ENCODE measurements at regions not wholly inside any gene's neighbourhood (a gene's known extent, or its start where the extent isn't known, plus 50 kb on each side); places are given as distances from the start of the nearest gene placed in this dataset.
"Not testable (repeated sequence)": the region's sequence is repeated elsewhere in the genome, so short reads cannot be mapped to it uniquely, and the experiment has no call there.

GRCh38 chr6:139520321-139520768 is 145.9 kb upstream of the CITED2 start:
- no peaks in the 10 kb centered on the region for H3K27me3 ChIP-seq (ENCODE audit: control insufficient read depth in 2 of 2, insufficient read depth in 1 of 2, low read length in 1 of 2)
- H3K4me3 ChIP-seq (ENCODE audit: low read length in 2 of 2): no peak overlapping the region
- no peak for DNase-seq (ENCODE audit: low read depth in 6 of 9, low spot score in 9 of 9)
- H3K9me3 ChIP-seq (ENCODE audit: control insufficient read depth in 2 of 2, insufficient read depth in 1 of 2, low read length in 1 of 2): no peaks in the 10 kb centered on the region
- no peaks in the 10 kb centered on the region for H3K36me3 ChIP-seq (ENCODE audit: control insufficient read depth in 2 of 2, insufficient read depth in 2 of 2, low read length in 1 of 2)
- no peak overlapping the region for H3K27ac ChIP-seq (ENCODE audit: low read depth in 1 of 2, low read length in 1 of 2)
- H3K4me1 ChIP-seq (ENCODE audit: control insufficient read depth in 2 of 2, insufficient read depth in 2 of 2, low read length in 2 of 2): no peaks in the 10 kb centered on the region
- WGBS: 97% methylated on average over 3 of the region's 3 CpGs

GRCh38 chr6:139519571-139520031 is 145.2 kb upstream of the CITED2 start:
- Histone ChIP-seq H3K4me1 (ENCODE audit: control insufficient read depth in 2 of 2, insufficient read depth in 2 of 2, low read length in 2 of 2) (no peaks in the 10 kb centered on the region), H3K9me3 (ENCODE audit: control insufficient read depth in 2 of 2, insufficient read depth in 1 of 2, low read length in 1 of 2) (no peaks in the 10 kb centered on the region), H3K27me3 (ENCODE audit: control insufficient read depth in 2 of 2, insufficient read depth in 1 of 2, low read length in 1 of 2) (no peaks in the 10 kb centered on the region), H3K36me3 (ENCODE audit: control insufficient read depth in 2 of 2, insufficient read depth in 2 of 2, low read length in 1 of 2) (no peaks in the 10 kb centered on the region), H3K4me3 (ENCODE audit: low read length in 2 of 2) (no peak overlapping the region), H3K27ac (ENCODE audit: low read depth in 1 of 2, low read length in 1 of 2) (no peak overlapping the region)
- 98% methylated on average over 5 of the region's 5 CpGs for WGBS
- no peak for DNase-seq (ENCODE audit: low read depth in 6 of 9, low spot score in 9 of 9)

- 96% methylated on average over 5 of the region's 5 CpGs for WGBS
- H3K4me3 ChIP-seq (ENCODE audit: low read length in 2 of 2): no peak overlapping the region
- no peaks in the 10 kb centered on the region for H3K4me1 ChIP-seq (ENCODE audit: control insufficient read depth in 2 of 2, insufficient read depth in 2 of 2, low read length in 2 of 2)
- no peak for DNase-seq (ENCODE audit: low read depth in 6 of 9, low spot score in 9 of 9)
- no peak overlapping the region for H3K27ac ChIP-seq (ENCODE audit: low read depth in 1 of 2, low read length in 1 of 2)
- no peaks in the 10 kb centered on the region for H3K9me3 ChIP-seq (ENCODE audit: control insufficient read depth in 2 of 2, insufficient read depth in 1 of 2, low read length in 1 of 2)
- no peaks in the 10 kb centered on the region for H3K36me3 ChIP-seq (ENCODE audit: control insufficient read depth in 2 of 2, insufficient read depth in 2 of 2, low read length in 1 of 2)
- H3K27me3 ChIP-seq (ENCODE audit: control insufficient read depth in 2 of 2, insufficient read depth in 1 of 2, low read length in 1 of 2): no peaks in the 10 kb centered on the region
Observed at GRCh38 chr6:139519097-139519496, 144.6 kb upstream of the CITED2 start.

GRCh38 chr6:139518556-139519091 is 144.2 kb upstream of the CITED2 start:
- no peak overlapping the region for H3K4me3 ChIP-seq (ENCODE audit: low read length in 2 of 2)
- no peak overlapping the region for H3K27ac ChIP-seq (ENCODE audit: low read depth in 1 of 2, low read length in 1 of 2)
- DNase-seq (ENCODE audit: low read depth in 6 of 9, low spot score in 9 of 9): no peak
- H3K27me3 ChIP-seq (ENCODE audit: control insufficient read depth in 2 of 2, insufficient read depth in 1 of 2, low read length in 1 of 2): no peaks in the 10 kb centered on the region
- no peaks in the 10 kb centered on the region for H3K36me3 ChIP-seq (ENCODE audit: control insufficient read depth in 2 of 2, insufficient read depth in 2 of 2, low read length in 1 of 2)
- no peaks in the 10 kb centered on the region for H3K4me1 ChIP-seq (ENCODE audit: control insufficient read depth in 2 of 2, insufficient read depth in 2 of 2, low read length in 2 of 2)
- H3K9me3 ChIP-seq (ENCODE audit: control insufficient read depth in 2 of 2, insufficient read depth in 1 of 2, low read length in 1 of 2): no peaks in the 10 kb centered on the region
- WGBS: 96% methylated on average over 12 of the region's 12 CpGs

- H3K4me1 ChIP-seq (ENCODE audit: control insufficient read depth in 2 of 2, insufficient read depth in 2 of 2, low read length in 2 of 2); DNase-seq (ENCODE audit: low read depth in 6 of 9, low spot score in 9 of 9); H3K4me3 ChIP-seq (ENCODE audit: low read length in 2 of 2); H3K27me3 ChIP-seq (ENCODE audit: control insufficient read depth in 2 of 2, insufficient read depth in 1 of 2, low read length in 1 of 2); H3K36me3 ChIP-seq (ENCODE audit: control insufficient read depth in 2 of 2, insufficient read depth in 2 of 2, low read length in 1 of 2); H3K27ac ChIP-seq (ENCODE audit: low read depth in 1 of 2, low read length in 1 of 2); H3K9me3 ChIP-seq (ENCODE audit: control insufficient read depth in 2 of 2, insufficient read depth in 1 of 2, low read length in 1 of 2): not testable (repeated sequence)
- WGBS: 94% methylated on average over 14 of the region's 14 CpGs
Observed at GRCh38 chr6:139517998-139518555, 143.6 kb upstream of the CITED2 start.

- peak in 1 of 9 donors; percentile 17 for DNase-seq (ENCODE audit: low read depth in 6 of 9, low spot score in 9 of 9)
- H3K4me3 ChIP-seq (ENCODE audit: low read length in 2 of 2): no peak overlapping the region
- 88% methylated on average over 3 of the region's 3 CpGs for WGBS
Observed at GRCh38 chr6:139515511-139515910, 141.1 kb upstream of the CITED2 start.

GRCh38 chr6:139514819-139515218 is 140.4 kb upstream of the CITED2 start:
- no peak overlapping the region for H3K27ac ChIP-seq (ENCODE audit: low read depth in 1 of 2, low read length in 1 of 2)
- no peak for DNase-seq (ENCODE audit: low read depth in 6 of 9, low spot score in 9 of 9)
- H3K9me3 ChIP-seq (ENCODE audit: control insufficient read depth in 2 of 2, insufficient read depth in 1 of 2, low read length in 1 of 2): no peaks in the 10 kb centered on the region
- H3K4me3 ChIP-seq (ENCODE audit: low read length in 2 of 2): no peak overlapping the region
- H3K36me3 ChIP-seq (ENCODE audit: control insufficient read depth in 2 of 2, insufficient read depth in 2 of 2, low read length in 1 of 2): no peaks in the 10 kb centered on the region
- H3K27me3 ChIP-seq (ENCODE audit: control insufficient read depth in 2 of 2, insufficient read depth in 1 of 2, low read length in 1 of 2): no peaks in the 10 kb centered on the region
- WGBS: 96% methylated on average over 3 of the region's 3 CpGs
- H3K4me1 ChIP-seq (ENCODE audit: control insufficient read depth in 2 of 2, insufficient read depth in 2 of 2, low read length in 2 of 2): no peaks in the 10 kb centered on the region

More at GRCh38 chr6:139515511-139515910, 141.1 kb upstream of the CITED2 start:
- Histone ChIP-seq H3K36me3 (ENCODE audit: control insufficient read depth in 2 of 2, insufficient read depth in 2 of 2, low read length in 1 of 2) (no peaks in the 10 kb centered on the region), H3K9me3 (ENCODE audit: control insufficient read depth in 2 of 2, insufficient read depth in 1 of 2, low read length in 1 of 2) (no peaks in the 10 kb centered on the region), H3K4me1 (ENCODE audit: control insufficient read depth in 2 of 2, insufficient read depth in 2 of 2, low read length in 2 of 2) (no peaks in the 10 kb centered on the region), H3K27me3 (ENCODE audit: control insufficient read depth in 2 of 2, insufficient read depth in 1 of 2, low read length in 1 of 2) (no peaks in the 10 kb centered on the region), H3K27ac (ENCODE audit: low read depth in 1 of 2, low read length in 1 of 2) (no peak overlapping the region)

GRCh38 chr6:139510040-139510790 is 135.8 kb upstream of the CITED2 start:
- WGBS: 92% methylated on average over 9 of the region's 9 CpGs
- no peaks in the 10 kb centered on the region for H3K9me3 ChIP-seq (ENCODE audit: control insufficient read depth in 2 of 2, insufficient read depth in 1 of 2, low read length in 1 of 2)
- H3K4me3 ChIP-seq (ENCODE audit: low read length in 2 of 2): no peak overlapping the region
- H3K27me3 ChIP-seq (ENCODE audit: control insufficient read depth in 2 of 2, insufficient read depth in 1 of 2, low read length in 1 of 2): no peaks in the 10 kb centered on the region
- H3K36me3 ChIP-seq (ENCODE audit: control insufficient read depth in 2 of 2, insufficient read depth in 2 of 2, low read length in 1 of 2): no peaks in the 10 kb centered on the region
- no peak for DNase-seq (ENCODE audit: low read depth in 6 of 9, low spot score in 9 of 9)
- H3K4me1 ChIP-seq (ENCODE audit: control insufficient read depth in 2 of 2, insufficient read depth in 2 of 2, low read length in 2 of 2): no peaks in the 10 kb centered on the region
- no peak overlapping the region for H3K27ac ChIP-seq (ENCODE audit: low read depth in 1 of 2, low read length in 1 of 2)

- DNase-seq (ENCODE audit: low read depth in 6 of 9, low spot score in 9 of 9): no peak
- H3K27me3 ChIP-seq (ENCODE audit: control insufficient read depth in 2 of 2, insufficient read depth in 1 of 2, low read length in 1 of 2): no peaks in the 10 kb centered on the region
- no peaks in the 10 kb centered on the region for H3K36me3 ChIP-seq (ENCODE audit: control insufficient read depth in 2 of 2, insufficient read depth in 2 of 2, low read length in 1 of 2)
- H3K27ac ChIP-seq (ENCODE audit: low read depth in 1 of 2, low read length in 1 of 2): no peak overlapping the region
- H3K9me3 ChIP-seq (ENCODE audit: control insufficient read depth in 2 of 2, insufficient read depth in 1 of 2, low read length in 1 of 2): no peaks in the 10 kb centered on the region
- WGBS: 94% methylated on average over 4 of the region's 4 CpGs
- no peaks in the 10 kb centered on the region for H3K4me1 ChIP-seq (ENCODE audit: control insufficient read depth in 2 of 2, insufficient read depth in 2 of 2, low read length in 2 of 2)
- H3K4me3 ChIP-seq (ENCODE audit: low read length in 2 of 2): no peak overlapping the region
Observed at GRCh38 chr6:139509167-139509566, 134.7 kb upstream of the CITED2 start.

Data from thymus (tissue), 11 donors.